Heart left ventricle (tissue), 16 donors: ENCODE measurements at regions not wholly inside any gene's neighbourhood (a gene's known extent, or its start where the extent isn't known, plus 50 kb on each side); places are given as distances from the start of the nearest gene placed in this dataset.

Source experiments
- ATAC-seq, 4 donors: fragments of 200-7000 bp; cut with Tn5 transposase; one replicate each; pipeline ENCODE4 v1.9.1; 2020 to 2022; ENCODE audit warnings: moderate library complexity in 4 of 4, mild to moderate bottlenecking in 3 of 4, moderate number of reproducible peaks in 1 of 4
- DNase-seq, 5 donors: peaks; one replicate each; pipeline ENCODE4 v3.0.0-alpha.2; 2020
- H3K27ac ChIP-seq, 12 donors: fragments of 200-600 bp; sonication (generic) in 4 of 12; one replicate each; pipeline versions ENCODE4 v1.5.0 to v1.8.0; 2016 to 2022; ENCODE audit warnings: mild to moderate bottlenecking in 2 of 12
- H3K27me3 ChIP-seq, 9 donors: fragments of 200-600 bp; sonication (generic) in 2 of 9; one replicate each; pipeline versions ENCODE4 v1.5.1 to v1.8.0; 2016 to 2022; ENCODE audit warnings: mild to moderate bottlenecking in 3 of 9
- H3K36me3 ChIP-seq, 9 donors: fragments of 200-600 bp; sonication (generic) in 2 of 9; one replicate each; pipeline versions ENCODE4 v1.5.0 to v1.8.0; 2018 to 2022; ENCODE audit warnings: mild to moderate bottlenecking in 2 of 9
- H3K4me1 ChIP-seq, 12 donors: fragments of 200-600 bp; sonication (generic) in 4 of 12; one replicate each; pipeline versions ENCODE4 v1.5.0 to v1.8.0; 2016 to 2022; ENCODE audit warnings: mild to moderate bottlenecking in 3 of 12
- H3K4me3 ChIP-seq, 12 donors: fragments of 200-600 bp; sonication (generic) in 4 of 12; one replicate each; pipeline versions ENCODE4 v1.5.0 to v1.8.0; 2017 to 2022; ENCODE audit warnings: mild to moderate bottlenecking in 9 of 12, moderate library complexity in 4 of 12
- H3K9me3 ChIP-seq, 12 donors: fragments of 200-600 bp; sonication (generic) in 4 of 12; one replicate each; pipeline versions ENCODE4 v1.5.0 to v1.8.0; 2016 to 2022; ENCODE audit warnings: mild to moderate bottlenecking in 1 of 12
- CTCF ChIP-seq, 12 donors: fragments of 200-600 bp; sonication (generic) in 4 of 12; IDR thresholded peaks; one replicate each; pipeline versions ENCODE4 v1.5.0 to v1.8.0; 2018 to 2022; ENCODE audit warnings: antibody characterized with exemption in 12 of 12, mild to moderate bottlenecking in 5 of 12
- POLR2A ChIP-seq, 2 donors: fragments of 450-650 bp; IDR thresholded peaks; one replicate each; pipeline ENCODE4 v1.6.1; 2017; ENCODE audit warnings: antibody characterized with exemption in 2 of 2, mild to moderate bottlenecking in 2 of 2, moderate library complexity in 2 of 2
- WGBS, 4 donors: extraction: QIAGEN DNeasy Blood & Tissue Kit in 2 of 4; methylation state at CpG; one replicate each; pipeline versions ENCODE4 v1.1.5 to v1.1.7; 2013 to 2018; 5-methylcytosine and 5-hydroxymethylcytosine counted together
- intact Hi-C, 10 donors: fragments of 100-400 bp; cut with DNase I; formaldehyde crosslinking; loops; one replicate each; pipeline versions ENCODE4 v1.11.1 to v1.14.2; 2022
- donor health status: ischemic (EF 13 %, LVEDD 7.1; RV severe dilation, severe dysfunction).
- donor health status: healthy with polysubstance abuse.
- donor health status: DM: no; HTN: yes; CAD: no.
- donor health status: DM: no; HTN: no; CAD: no.
- donor health status: ischemic (EF 25% LVEDD 6.9; RV normal size, moderate dysfunction).
- donor health status: ischemic (EF 25% LVEDD 5.7; RV mildly dilated, moderate dysfunction).
- donor health status: healthy.
- donor health status: DM: yes; HTN: yes; CAD: no.
- donor health status: ischemic (EF 35%, LVEDD 5.7; RV mildly dilated, moderate dysfunction).
- donor health status: nonischemic (EF 11% LVEDD 7.7; RV severe dilation, severe dysfunction).
- donor health status: DM: yes; HTN: yes; CAD: no.
- donor health status: PGD.
- donor health status: ischemic (EF 29% LVEDD 5.4; RV normal size, mild dysfunction).
- donor health status: nonischemic (EF 23%, LVEDD 6.1; RV moderate dilation, normal function).

- intact Hi-C loops: no loop called here
- DNase-seq (no peak), ATAC-seq (no peak)
- 93 to 96% (median 94%) methylated on average over 4 of the region's 4 CpGs for WGBS, 4 donors
- no peak overlapping the region for H3K27ac ChIP-seq
- no peaks in the 10 kb centered on the region for H3K36me3 ChIP-seq
- H3K4me3 ChIP-seq: no peak overlapping the region
- H3K4me1 ChIP-seq: no peaks in the 10 kb centered on the region
- no peaks in the 10 kb centered on the region for H3K27me3 ChIP-seq
- H3K9me3 ChIP-seq: no peaks in the 10 kb centered on the region
- TF ChIP-seq CTCF (IDR thresholded peaks at IDR 0.05) (no peak), POLR2A (IDR thresholded peaks at IDR 0.05) (no peak)
These were observed 104.9 kb upstream of the ITPRID2 start for GRCh38 chr2:181786371-181787228.

DNA sequence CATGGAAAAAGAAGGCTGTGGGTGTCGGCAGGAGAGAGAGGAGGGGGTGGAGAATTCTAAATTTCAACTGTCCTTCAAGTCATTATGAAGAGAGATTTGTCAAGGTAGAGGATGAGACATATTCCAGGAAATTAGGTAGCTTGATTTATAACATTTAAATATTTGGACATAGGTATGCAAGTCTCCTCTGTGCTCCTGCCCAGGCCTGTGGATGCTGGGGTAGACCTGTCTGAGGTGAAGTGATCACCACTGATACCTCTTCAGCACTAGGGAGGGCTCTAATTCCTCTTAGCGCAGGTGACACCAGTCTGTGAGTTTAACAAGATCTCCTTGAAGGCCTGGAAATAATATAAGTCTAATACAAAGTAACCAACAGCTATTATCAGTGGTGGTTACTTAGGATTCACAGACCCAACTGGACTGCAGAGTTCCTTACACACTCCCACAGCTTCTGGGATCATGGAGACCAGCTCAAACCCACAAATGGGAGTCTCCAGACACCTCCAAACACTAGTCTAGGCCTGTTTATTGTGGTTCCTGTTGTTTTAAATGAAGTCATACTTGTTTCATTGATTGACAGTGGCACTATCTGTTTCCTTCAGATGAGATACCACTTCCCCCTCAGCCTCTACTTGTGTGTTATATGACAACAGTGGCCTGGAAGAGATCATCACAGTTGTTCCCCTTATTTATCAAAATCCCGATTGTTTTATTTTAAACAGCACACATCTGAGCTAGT lies 104.1 kb upstream of the ITPRID2 start:
- intact Hi-C loops: no loop called here
- 85 to 92% (median 89%) methylated on average over 3 of the region's 3 CpGs for WGBS, 4 donors

DNA sequence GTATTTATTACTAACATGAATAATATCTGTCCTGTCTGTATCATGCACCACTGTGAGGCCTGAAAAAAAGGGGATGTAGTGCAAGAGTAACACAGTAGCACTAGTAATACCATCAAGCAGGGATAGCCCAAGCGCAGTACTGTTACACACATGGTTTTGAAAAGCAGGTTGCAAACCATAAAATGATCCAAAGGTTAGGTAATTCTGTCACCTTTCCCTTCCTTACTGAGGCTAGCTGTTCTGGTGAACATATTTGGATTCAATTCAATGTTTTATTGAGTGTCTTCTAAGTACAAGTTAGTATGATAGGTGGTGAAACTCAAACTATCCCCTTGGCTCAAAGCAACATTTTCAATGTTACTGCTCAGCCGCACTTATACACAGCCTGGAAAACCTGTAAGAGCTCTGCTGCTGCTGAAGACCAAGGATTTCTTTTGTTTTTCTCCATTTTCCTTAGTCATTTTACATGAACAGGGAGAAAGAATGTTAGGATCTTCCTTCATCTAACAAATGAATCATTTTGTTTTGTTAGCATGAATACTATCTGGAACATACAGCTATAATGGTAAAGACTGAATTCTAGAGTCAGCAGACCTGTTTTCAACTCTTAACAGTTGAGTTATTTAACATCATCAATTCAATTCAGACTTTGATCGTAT lies 102.5 kb upstream of the ITPRID2 start:
- Histone ChIP-seq H3K27me3 (no peaks in the 10 kb centered on the region), H3K27ac (no peak overlapping the region), H3K36me3 (no peaks in the 10 kb centered on the region), H3K9me3 (peaks cover 0 to 14% (median 5%) of the 10 kb centered on the region in 12 donors), H3K4me1 (no peaks in the 10 kb centered on the region), H3K4me3 (no peak overlapping the region)
- intact Hi-C loops: no loop called here
- DNase-seq (no peak), ATAC-seq (no peak)
- 95 to 98% (median 97%) methylated on average over 3 of the region's 3 CpGs for WGBS, 4 donors
- no peak for TF ChIP-seq POLR2A (IDR thresholded peaks at IDR 0.05)
- TF ChIP-seq CTCF (IDR thresholded peaks at IDR 0.05): no peak

More for the DNA sequence above, 104.1 kb upstream of the ITPRID2 start:
- TF ChIP-seq POLR2A (IDR thresholded peaks at IDR 0.05) (no peak), CTCF (IDR thresholded peaks at IDR 0.05) (no peak)
- Histone ChIP-seq H3K4me3 (no peak overlapping the region), H3K27ac (no peak overlapping the region), H3K27me3 (no peaks in the 10 kb centered on the region), H3K4me1 (no peaks in the 10 kb centered on the region), H3K9me3 (peaks cover 0 to 3% (median 0%) of the 10 kb centered on the region in 12 donors), H3K36me3 (no peaks in the 10 kb centered on the region)
- DNase-seq: no peak
- no peak for ATAC-seq
